RKO (cell line): ENCODE measurements at regions not wholly inside any gene's neighbourhood (a gene's known extent, or its start where the extent isn't known, plus 50 kb on each side); places are given as distances from the start of the nearest gene placed in this dataset.

Source experiments
- DNase-seq: peaks from one replicate; pipeline ENCODE4 v3.0.0-alpha.2; 2016; ENCODE audit warnings: low spot score

GRCh38 chr3:79872483-79872882 lies 104.7 kb upstream of the ROBO1 start:
- no peak for DNase-seq

- no peak for DNase-seq
These were observed 103.9 kb upstream of the ROBO1 start for GRCh38 chr3:79871656-79872055.

DNA sequence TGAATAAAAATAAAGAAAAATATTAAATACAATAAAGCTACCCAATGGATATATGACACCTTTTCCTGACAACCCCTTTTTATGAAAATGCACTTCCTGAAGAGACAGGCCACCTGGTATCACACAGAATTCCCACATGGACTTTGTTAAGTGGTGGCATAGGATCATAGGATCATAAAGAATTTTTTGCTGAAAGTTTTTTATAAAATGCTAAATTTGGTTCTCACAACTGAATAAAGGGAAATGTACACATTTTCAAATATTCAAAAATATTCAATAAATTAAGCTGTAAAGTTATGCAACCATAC lies 102.5 kb upstream of the ROBO1 start:
- no peak for DNase-seq

GRCh38 chr3:79869461-79870312 lies 101.9 kb upstream of the ROBO1 start:
- DNase-seq, result no peak

- DNase-seq, result no peak
These were observed 98.4 kb upstream of the ROBO1 start for GRCh38 chr3:79866162-79866561.

GRCh38 chr3:79864077-79864476 lies 96.3 kb upstream of the ROBO1 start:
- DNase-seq, result no peak

GRCh38 chr3:79848876-79849275 lies 81.1 kb upstream of the ROBO1 start:
- DNase-seq, result no peak

GRCh38 chr3:79847928-79848327 lies 80.1 kb upstream of the ROBO1 start:
- DNase-seq, result no peak

DNA sequence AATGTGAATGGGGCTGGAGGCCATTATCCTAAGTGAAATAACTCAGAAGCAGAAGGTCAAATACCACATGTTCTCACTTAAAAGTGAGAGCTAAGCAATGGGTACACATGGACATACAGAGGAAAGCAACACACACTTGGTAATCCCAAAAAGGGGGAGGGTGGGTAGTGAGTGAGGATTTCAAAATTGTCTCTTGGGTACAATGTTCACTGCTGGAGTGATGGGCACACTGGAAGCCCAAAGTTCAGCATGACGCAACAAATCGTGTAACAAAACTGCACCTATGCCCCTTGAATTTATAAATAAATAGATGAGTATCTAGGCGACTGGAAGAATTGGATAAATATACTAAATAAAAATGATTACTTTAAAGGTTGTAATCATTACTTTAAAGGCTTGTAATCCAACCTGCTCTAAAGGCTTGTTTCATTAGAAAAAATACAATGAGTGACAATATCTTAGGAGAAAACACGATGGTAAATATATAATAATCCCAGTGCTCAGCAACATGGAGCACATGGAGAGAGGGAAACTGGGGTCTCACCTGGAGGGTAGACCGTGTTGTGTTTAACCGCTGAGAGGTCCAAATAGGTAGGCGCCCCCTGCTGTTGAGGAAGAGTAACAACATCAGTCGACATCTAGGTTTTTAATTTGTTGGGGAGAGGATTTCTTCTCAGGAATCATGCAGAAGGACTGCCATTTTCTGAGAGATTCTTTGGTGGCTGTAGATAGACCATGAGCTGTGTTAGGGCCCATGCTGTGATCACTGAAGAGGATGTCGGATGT lies 78.5 kb upstream of the ROBO1 start:
- DNase-seq, result peak; percentile 14

GRCh38 chr3:79845546-79845945 lies 77.7 kb upstream of the ROBO1 start:
- no peak for DNase-seq

GRCh38 chr3:79844176-79844575 lies 76.4 kb upstream of the ROBO1 start:
- no peak for DNase-seq

DNA sequence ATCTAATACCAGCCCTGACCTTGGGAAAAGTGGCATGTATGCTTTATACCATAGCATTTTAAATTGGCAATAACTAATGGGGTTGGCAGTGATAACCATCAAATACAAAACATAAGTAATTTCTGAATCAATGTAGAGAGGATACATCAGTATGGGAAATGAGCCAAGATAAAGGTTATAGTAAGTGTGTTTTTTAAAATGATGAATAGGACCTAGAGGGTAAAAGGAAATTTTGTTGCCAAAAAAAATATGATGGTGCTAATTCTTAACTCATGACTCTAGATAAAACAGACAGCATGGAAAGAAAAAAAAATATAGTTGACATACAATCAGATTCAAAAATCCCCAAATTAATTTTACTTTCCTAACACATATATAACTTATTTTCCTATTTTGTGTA lies 75.4 kb upstream of the ROBO1 start:
- no peak for DNase-seq

DNA sequence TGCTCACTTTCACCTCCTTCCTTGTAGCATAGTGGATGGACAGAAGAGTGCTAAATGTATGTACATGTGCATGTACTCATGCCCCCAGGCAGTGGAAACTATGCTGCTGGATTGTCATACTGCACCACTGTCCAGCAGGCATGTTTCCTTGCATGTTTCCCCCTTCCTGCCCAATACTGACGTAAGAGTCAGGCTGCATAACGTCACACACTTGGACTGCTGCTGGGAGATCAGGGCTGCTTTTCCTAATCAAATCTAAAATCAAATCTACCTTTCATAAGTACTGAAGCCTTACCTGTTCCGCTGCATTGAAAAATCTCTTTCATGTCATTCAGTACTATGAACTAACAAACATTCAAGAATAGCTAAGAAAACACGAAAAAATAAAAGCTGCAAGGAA lies 67.9 kb upstream of the ROBO1 start:
- no peak for DNase-seq

GRCh38 chr3:79824166-79824565 lies 56.4 kb upstream of the ROBO1 start:
- DNase-seq, result no peak

GRCh38 chr3:79822076-79822475 lies 54.3 kb upstream of the ROBO1 start:
- DNase-seq, result no peak

DNA sequence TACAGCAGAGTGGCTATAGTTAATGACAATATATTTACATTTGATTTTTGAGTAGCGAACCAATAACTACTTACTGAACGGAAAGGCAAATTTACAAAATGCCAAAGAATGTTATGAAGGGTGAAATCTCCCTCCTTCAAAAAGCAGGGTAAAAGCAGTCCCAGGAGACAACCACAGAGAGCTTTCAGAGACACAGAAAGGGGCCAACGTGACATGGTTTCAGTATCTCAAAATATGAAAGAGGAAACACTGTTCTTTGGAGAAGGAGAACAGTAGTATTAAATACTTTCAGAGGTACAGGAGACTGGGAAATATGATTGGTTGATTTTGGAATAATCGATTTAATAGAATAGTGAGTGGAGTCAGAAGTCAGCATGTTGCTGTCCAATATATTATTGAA lies 52.3 kb upstream of the ROBO1 start:
- no peak for DNase-seq

DNA sequence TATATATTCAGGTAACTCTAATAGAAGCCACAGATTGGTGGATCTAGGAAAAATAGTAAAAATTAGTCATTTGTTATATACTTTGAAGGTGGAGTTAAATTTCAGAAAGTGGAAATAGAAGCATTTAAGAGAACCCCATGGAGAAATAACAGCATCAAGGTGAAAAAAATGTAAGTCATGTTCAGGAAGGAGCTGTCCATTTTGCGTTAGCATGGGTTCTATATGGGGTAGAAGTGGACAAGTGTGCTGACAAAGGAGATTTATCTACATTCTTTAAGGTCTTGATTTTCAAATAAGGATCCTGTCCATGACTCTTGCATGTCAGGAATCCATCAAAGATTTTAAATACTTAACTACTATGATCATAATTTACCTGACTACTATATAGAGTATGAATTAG lies 50.2 kb upstream of the ROBO1 start:
- DNase-seq, result no peak
